Neutrophil (primary cell): ENCODE measurements at regions not wholly inside any gene's neighbourhood (a gene's known extent, or its start where the extent isn't known, plus 50 kb on each side); places are given as distances from the start of the nearest gene placed in this dataset.
A peak's percentile ranks its signal among the peaks of the same experiment; 100 is the strongest.
"Not testable (repeated sequence)": the region's sequence is repeated elsewhere in the genome, so short reads cannot be mapped to it uniquely, and the experiment has no call there.

ENCODE experiments used
- H3K27ac ChIP-seq: fragments of 200-600 bp; sonication (generic); 2 replicates; pipeline ENCODE4 v1.5.1; 2016; ENCODE audit warnings: mild to moderate bottlenecking, moderate library complexity
- H3K27me3 ChIP-seq: fragments of 200-600 bp; sonication (generic); 2 replicates; pipeline ENCODE4 v1.6.0; 2016; ENCODE audit warnings: mild to moderate bottlenecking
- H3K36me3 ChIP-seq: fragments of 200-600 bp; sonication (generic); 2 replicates; pipeline ENCODE4 v1.5.1; 2017
- H3K4me1 ChIP-seq, 2 experiments: fragments of 200-600 bp in 1 of 2; sonication (generic) in 1 of 2; 1 replicate in 1 of 2; 2 replicates in 1 of 2; pipeline versions ENCODE4 v1.5.1 to v1.6.1; 2013 to 2016; ENCODE audit warnings: low read depth in 1 of 2, low read length in 1 of 2, mild to moderate bottlenecking in 1 of 2, moderate library complexity in 1 of 2; ENCODE audit not compliant: control insufficient read depth in 1 of 2, insufficient read depth in 1 of 2
- H3K4me3 ChIP-seq, 2 experiments: fragments of 200-600 bp in 1 of 2; sonication (generic) in 1 of 2; 1 replicate in 1 of 2; 2 replicates in 1 of 2; pipeline ENCODE4 v1.5.1; 2013 to 2016; ENCODE audit warnings: low read depth in 1 of 2, low read length in 1 of 2, mild to moderate bottlenecking in 1 of 2, moderate library complexity in 1 of 2
- H3K9me3 ChIP-seq: fragments of 200-600 bp; sonication (generic); 2 replicates; pipeline ENCODE4 v1.5.1; 2016
- CTCF ChIP-seq: fragments of 200-600 bp; sonication (generic); IDR thresholded peaks from 2 replicates; pipeline ENCODE4 v1.5.1; 2016; ENCODE audit warnings: antibody characterized with exemption

GRCh38 chr10:28393956-28394568 lies 91.2 kb upstream of the MPP7 start:
- Histone ChIP-seq H3K27ac (no peak overlapping the region), H3K36me3 (no peaks in the 10 kb centered on the region), H3K4me1 (peaks cover 7 to 11% of the 10 kb centered on the region in 2 experiments), H3K27me3 (no peaks in the 10 kb centered on the region), H3K4me3 (no peak overlapping the region), H3K9me3 (no peaks in the 10 kb centered on the region)
- TF ChIP-seq CTCF, result peak; percentile 84

- no peak for TF ChIP-seq CTCF
- no peaks in the 10 kb centered on the region for H3K9me3 ChIP-seq
- H3K4me3 ChIP-seq, result no peak overlapping the region
- H3K27me3 ChIP-seq, result no peaks in the 10 kb centered on the region
- H3K4me1 ChIP-seq, result peaks cover 29 to 33% of the 10 kb centered on the region in 2 experiments
- H3K27ac ChIP-seq, result no peak overlapping the region
- H3K36me3 ChIP-seq, result no peaks in the 10 kb centered on the region
These were observed 93.5 kb upstream of the MPP7 start for GRCh38 chr10:28396331-28396730.

GRCh38 chr10:28397229-28397628 lies 94.4 kb upstream of the MPP7 start:
- H3K36me3 ChIP-seq, result no peaks in the 10 kb centered on the region
- no peaks in the 10 kb centered on the region for H3K27me3 ChIP-seq
- no peak overlapping the region for H3K27ac ChIP-seq
- H3K9me3 ChIP-seq, result no peaks in the 10 kb centered on the region
- peaks cover 38 to 42% of the 10 kb centered on the region in 2 experiments for H3K4me1 ChIP-seq
- H3K4me3 ChIP-seq, result no peak overlapping the region
- TF ChIP-seq CTCF, result no peak

GRCh38 chr10:28400176-28400575 lies 97.3 kb upstream of the MPP7 start:
- H3K27me3 ChIP-seq, result no peaks in the 10 kb centered on the region
- peak overlapping the region; percentile 42 to 53 for H3K4me3 ChIP-seq
- H3K9me3 ChIP-seq, result no peaks in the 10 kb centered on the region
- H3K4me1 ChIP-seq, result peaks cover 62 to 65% of the 10 kb centered on the region in 2 experiments
- TF ChIP-seq CTCF, result no peak
- H3K27ac ChIP-seq, result peak overlapping the region; percentile 97
- no peaks in the 10 kb centered on the region for H3K36me3 ChIP-seq

- H3K4me1 ChIP-seq, result peaks cover 66 to 68% of the 10 kb centered on the region in 2 experiments
- no peaks in the 10 kb centered on the region for H3K9me3 ChIP-seq
- peak overlapping the region; percentile 97 for H3K27ac ChIP-seq
- peak overlapping the region; percentile 42 to 53 for H3K4me3 ChIP-seq
- no peaks in the 10 kb centered on the region for H3K27me3 ChIP-seq
- no peak for TF ChIP-seq CTCF
- no peaks in the 10 kb centered on the region for H3K36me3 ChIP-seq
These were observed 97.8 kb upstream of the MPP7 start for GRCh38 chr10:28400681-28401080.

- H3K9me3 ChIP-seq, H3K27me3 ChIP-seq, H3K36me3 ChIP-seq: not testable (repeated sequence)
- H3K4me3 ChIP-seq, result peak overlapping the region; percentile 37 to 53
- H3K27ac ChIP-seq, result peak overlapping the region; percentile 97
- H3K4me1 ChIP-seq, result peaks cover 66 to 68% of the 10 kb centered on the region in 2 experiments
These were observed 99.8 kb upstream of the MPP7 start for GRCh38 chr10:28402611-28403073.
